ENCODE measurements at regions not wholly inside any gene's neighbourhood (a gene's known extent, or its start where the extent isn't known, plus 50 kb on each side); places are given as distances from the start of the nearest gene placed in this dataset.

DNA sequence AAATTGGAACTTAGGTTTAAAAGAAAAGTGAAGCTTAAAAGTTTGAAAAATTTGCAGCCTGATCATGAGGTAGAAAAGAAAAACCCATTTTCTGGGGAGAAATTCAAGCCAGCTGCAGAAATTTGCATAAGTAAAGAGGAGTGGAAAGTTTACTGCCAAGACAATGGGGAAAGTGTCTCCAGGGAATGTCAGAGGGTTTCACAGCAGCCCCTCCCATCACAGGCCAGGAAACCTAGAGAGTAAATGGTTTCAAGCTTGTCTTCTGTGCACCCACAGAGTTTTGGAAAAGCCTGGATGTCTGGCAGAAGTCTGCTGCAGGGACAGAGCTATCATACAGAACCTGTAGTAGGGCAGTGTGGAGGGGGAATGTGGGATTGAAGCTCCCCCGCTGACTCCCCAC lies 254.0 kb upstream of the FSIP2 start:
- H3K36me3 ChIP-seq (replicated peaks in 1 of 2; ENCODE audit: control insufficient read depth in 1 of 2, insufficient read depth in 2 of 2, low read length in 2 of 2), result no peaks in the 10 kb centered on the region
- no peak overlapping the region for H3K9ac ChIP-seq (ENCODE audit: insufficient read depth, low read length, poor library complexity, severe bottlenecking)
- H3K27ac Mint-ChIP-seq, result no peak overlapping the region
- no peak overlapping the region for H3K4me3 Mint-ChIP-seq
- no peak overlapping the region for H3K4me2 ChIP-seq (replicated peaks; ENCODE audit: extremely low read depth, low read length, poor library complexity, severe bottlenecking)
- WGBS (ENCODE audit: insufficient coverage), result 86% methylated on average over 1 of the region's 1 CpG
- H3K9me3 Mint-ChIP-seq, result peaks cover 5 to 14% (median 11%) of the 10 kb centered on the region in 7 donors
- no peaks in the 10 kb centered on the region for H3K27me3 Mint-ChIP-seq (ENCODE audit: low read depth in 3 of 3)
- DNase-seq, result no peak
- H2AFZ ChIP-seq (ENCODE audit: insufficient read depth, low read depth, low read length, poor library complexity, severe bottlenecking), result no peak overlapping the region
- H3K79me2 ChIP-seq (ENCODE audit: insufficient read depth, low read length), result no peaks in the 10 kb centered on the region
- no peaks in the 10 kb centered on the region for H3K4me1 ChIP-seq (ENCODE audit: control insufficient read depth in 1 of 2, insufficient read depth in 2 of 2, low read length in 2 of 2)
- H3K27me3 ChIP-seq (ENCODE audit: control insufficient read depth in 2 of 2, insufficient read depth in 2 of 2, low read length in 2 of 2), result no peaks in the 10 kb centered on the region
- H3K4me3 ChIP-seq (replicated peaks in 1 of 3; ENCODE audit: low read depth in 2 of 3, low read length in 3 of 3), result no peak overlapping the region
- intact Hi-C loops (cut with micrococcal nuclease), result no loop called here
- H3K36me3 Mint-ChIP-seq, result no peaks in the 10 kb centered on the region
- peaks cover 15 to 20% of the 10 kb centered on the region in 2 donors for H3K9me3 ChIP-seq (replicated peaks in 1 of 2; ENCODE audit: control insufficient read depth in 1 of 2, insufficient read depth in 1 of 2, low read length in 2 of 2)
- H3K4me1 Mint-ChIP-seq, result no peaks in the 10 kb centered on the region
- H4K20me1 ChIP-seq (ENCODE audit: insufficient read depth, low read length), result no peaks in the 10 kb centered on the region
- H3K27ac ChIP-seq (ENCODE audit: low read depth in 1 of 2, low read length in 2 of 2), result no peak overlapping the region
- TF ChIP-seq CTCF (IDR thresholded peaks at IDR 0.05), result no peak

GRCh38 chr2:185502351-185502750 lies 236.3 kb upstream of the FSIP2 start:
- no peak for TF ChIP-seq CTCF (IDR thresholded peaks at IDR 0.05)
- Mint-ChIP-seq H3K4me3 (no peak overlapping the region), H3K27me3 (ENCODE audit: low read depth in 3 of 3) (no peaks in the 10 kb centered on the region), H3K27ac (no peak overlapping the region), H3K9me3 (peaks cover 0 to 7% (median 1%) of the 10 kb centered on the region in 7 donors), H3K36me3 (no peaks in the 10 kb centered on the region), H3K4me1 (no peaks in the 10 kb centered on the region)
- Histone ChIP-seq H2AFZ (ENCODE audit: insufficient read depth, low read depth, low read length, poor library complexity, severe bottlenecking) (no peak overlapping the region), H3K4me3 (replicated peaks in 1 of 3; ENCODE audit: low read depth in 2 of 3, low read length in 3 of 3) (no peak overlapping the region), H3K4me1 (ENCODE audit: control insufficient read depth in 1 of 2, insufficient read depth in 2 of 2, low read length in 2 of 2) (no peaks in the 10 kb centered on the region), H3K4me2 (replicated peaks; ENCODE audit: extremely low read depth, low read length, poor library complexity, severe bottlenecking) (no peak overlapping the region), H4K20me1 (ENCODE audit: insufficient read depth, low read length) (no peaks in the 10 kb centered on the region), H3K79me2 (ENCODE audit: insufficient read depth, low read length) (no peaks in the 10 kb centered on the region), H3K36me3 (replicated peaks in 1 of 2; ENCODE audit: control insufficient read depth in 1 of 2, insufficient read depth in 2 of 2, low read length in 2 of 2) (no peaks in the 10 kb centered on the region), H3K9ac (ENCODE audit: insufficient read depth, low read length, poor library complexity, severe bottlenecking) (no peak overlapping the region), H3K27ac (ENCODE audit: low read depth in 1 of 2, low read length in 2 of 2) (no peak overlapping the region), H3K9me3 (replicated peaks in 1 of 2; ENCODE audit: control insufficient read depth in 1 of 2, insufficient read depth in 1 of 2, low read length in 2 of 2) (peaks cover 8 to 22% of the 10 kb centered on the region in 2 donors), H3K27me3 (ENCODE audit: control insufficient read depth in 2 of 2, insufficient read depth in 2 of 2, low read length in 2 of 2) (no peaks in the 10 kb centered on the region)
- intact Hi-C loops (cut with micrococcal nuclease), result no loop called here
- WGBS (ENCODE audit: insufficient coverage), result no CpG with 5 or more reads among the region's 1 CpG
- DNase-seq, result no peak
